Activated T-cell treated with anti-CD3 and anti-CD28 coated beads for 24 hours (primary cell): ENCODE measurements at regions not wholly inside any gene's neighbourhood (a gene's known extent, or its start where the extent isn't known, plus 50 kb on each side); places are given as distances from the start of the nearest gene placed in this dataset.

Experiments used
- DNase-seq: peaks from one replicate; pipeline ENCODE4 v3.0.0-alpha.2; 2020; ENCODE audit warnings: low read depth

DNA sequence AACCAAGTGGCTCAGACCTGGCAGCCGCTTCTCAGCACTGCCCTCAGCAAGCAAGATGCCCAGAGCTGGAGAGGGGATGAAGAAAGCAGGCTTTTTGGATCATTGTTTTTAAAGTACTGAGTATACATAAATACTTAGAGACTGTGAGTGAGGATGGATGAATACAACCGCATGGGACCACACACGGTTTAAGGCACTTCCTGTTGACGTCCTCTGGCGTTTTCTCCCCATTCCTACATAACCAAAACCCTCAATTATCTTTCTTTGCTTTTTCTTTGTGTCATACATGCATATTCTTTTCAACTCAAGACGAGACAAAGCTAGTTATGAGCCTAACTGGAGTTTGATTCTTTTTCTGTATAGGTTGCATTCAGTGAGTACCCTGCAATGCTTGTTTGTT is 198.4 kb downstream of the GALR1 start:
- no peak for DNase-seq

DNA sequence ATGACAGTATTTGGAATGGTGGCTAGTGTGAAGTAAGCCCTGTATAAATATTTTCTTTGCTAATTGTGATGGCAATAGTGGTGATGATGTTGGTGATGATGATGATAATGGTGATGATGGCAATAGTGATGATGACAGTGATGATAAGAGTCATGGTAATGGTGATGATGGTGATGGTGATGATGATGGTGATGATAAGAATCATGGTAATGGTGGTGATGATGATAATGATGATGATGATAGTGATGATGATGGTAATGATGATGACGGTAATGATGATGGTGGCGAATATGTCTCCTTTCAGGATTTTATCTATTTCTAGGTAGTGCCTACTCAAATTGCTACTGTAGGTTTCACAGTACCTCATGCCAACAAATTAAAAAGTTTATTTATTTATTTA is 205.4 kb downstream of the GALR1 start:
- no peak for DNase-seq

DNA sequence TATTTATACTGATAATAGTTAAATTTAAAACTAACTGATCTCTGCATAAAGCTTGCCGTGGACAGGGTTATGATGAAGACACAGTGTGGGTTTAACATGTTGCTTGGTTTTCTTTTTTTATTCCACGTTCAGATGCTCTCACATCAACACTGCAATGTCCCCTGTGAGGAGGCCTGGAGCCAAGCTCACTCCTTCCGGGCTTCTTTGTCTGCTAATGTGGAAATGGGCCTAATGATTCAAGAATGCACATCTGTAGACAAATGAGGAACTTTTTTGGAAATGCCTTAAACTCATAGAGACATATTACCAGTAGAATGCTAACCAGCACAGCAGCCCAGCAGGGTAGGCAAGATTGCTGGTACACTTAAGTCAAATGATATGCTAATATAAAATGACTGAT is 208.0 kb downstream of the GALR1 start:
- DNase-seq, result no peak

DNA sequence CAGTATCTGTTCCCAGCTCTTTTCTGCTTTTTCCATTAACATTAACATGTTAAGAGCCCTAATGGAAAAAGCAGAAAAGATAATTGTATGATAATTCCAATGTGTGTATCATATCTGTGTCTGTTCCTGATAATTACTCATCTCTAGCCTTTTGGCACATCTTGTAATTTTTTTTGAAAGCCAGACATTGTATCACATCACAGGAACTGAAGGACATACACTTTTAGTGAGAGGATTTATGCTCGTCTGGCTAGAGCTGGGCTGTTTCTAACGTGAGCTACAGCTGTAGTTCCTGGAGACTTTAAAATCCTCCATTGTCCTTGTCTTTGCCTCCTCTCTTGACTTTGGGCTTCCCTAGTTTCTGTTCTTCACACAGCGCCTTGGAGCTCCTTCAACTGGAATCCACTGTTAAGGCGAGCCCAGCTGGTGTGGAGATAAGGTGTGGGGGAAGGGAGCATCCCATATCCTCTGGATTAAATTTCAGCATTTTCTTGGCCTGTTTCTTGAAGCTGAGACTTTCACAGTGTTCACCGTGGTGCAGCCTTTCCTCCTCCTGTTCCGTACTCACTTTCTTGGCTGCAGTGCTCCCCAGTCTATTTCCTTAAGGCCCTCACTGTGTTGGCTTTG is 211.5 kb downstream of the GALR1 start:
- DNase-seq, result no peak

DNA sequence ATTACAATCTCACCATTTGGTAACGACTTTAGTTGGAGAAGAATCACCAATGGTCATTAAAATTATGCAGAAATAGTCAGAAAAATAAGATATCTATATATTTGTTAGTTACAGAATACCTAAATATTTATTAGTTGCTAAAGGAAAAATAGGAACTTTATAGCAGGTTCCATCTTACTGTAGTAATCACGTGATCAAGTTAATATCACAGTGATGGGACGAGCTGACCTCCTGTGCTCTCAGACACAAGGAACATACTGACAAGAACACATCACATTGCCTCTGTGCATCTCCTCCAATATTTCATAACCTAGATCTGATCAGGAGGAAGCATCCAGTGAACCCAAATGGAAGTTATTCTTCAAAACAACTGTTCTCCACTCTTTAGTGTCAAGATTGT is 215.3 kb downstream of the GALR1 start:
- no peak for DNase-seq

DNA sequence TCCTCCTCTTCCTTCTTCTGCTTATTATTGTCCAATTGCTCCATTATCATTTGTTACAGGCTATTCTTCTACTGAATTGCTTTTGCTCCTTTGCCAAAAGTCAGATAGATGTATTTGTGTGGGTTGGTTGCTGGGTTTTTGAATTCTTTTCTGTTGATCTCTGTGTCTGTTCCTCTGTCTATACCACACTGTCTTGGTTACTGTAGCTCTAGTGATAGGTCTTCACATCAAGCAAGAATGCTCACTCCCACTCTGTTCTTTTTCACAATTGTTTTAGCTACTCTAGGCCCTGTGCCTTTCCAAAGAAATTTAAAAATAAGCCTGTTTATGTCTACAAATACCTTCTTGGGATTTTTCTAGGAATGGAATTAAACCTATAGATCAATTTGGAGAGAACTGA is 217.2 kb downstream of the GALR1 start:
- no peak for DNase-seq

DNA sequence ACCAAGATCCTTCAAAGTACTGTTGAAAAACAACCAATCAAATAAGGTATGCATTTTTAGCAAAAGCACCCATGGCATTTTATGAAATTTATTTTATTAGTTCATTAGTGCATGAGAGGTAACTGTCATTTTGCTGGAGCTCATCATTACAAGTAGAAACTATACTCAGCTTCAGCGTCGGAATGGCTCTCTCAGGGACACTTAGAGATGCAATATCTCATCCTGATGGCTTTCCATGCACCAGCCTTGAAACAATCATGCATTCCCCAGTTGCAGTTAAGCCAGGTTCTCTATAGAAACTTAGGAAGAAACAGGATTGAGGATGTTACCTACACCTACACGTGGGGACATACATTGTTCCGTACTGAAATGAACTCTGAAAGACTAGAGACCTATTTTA is 219.5 kb downstream of the GALR1 start:
- DNase-seq, result no peak

DNA sequence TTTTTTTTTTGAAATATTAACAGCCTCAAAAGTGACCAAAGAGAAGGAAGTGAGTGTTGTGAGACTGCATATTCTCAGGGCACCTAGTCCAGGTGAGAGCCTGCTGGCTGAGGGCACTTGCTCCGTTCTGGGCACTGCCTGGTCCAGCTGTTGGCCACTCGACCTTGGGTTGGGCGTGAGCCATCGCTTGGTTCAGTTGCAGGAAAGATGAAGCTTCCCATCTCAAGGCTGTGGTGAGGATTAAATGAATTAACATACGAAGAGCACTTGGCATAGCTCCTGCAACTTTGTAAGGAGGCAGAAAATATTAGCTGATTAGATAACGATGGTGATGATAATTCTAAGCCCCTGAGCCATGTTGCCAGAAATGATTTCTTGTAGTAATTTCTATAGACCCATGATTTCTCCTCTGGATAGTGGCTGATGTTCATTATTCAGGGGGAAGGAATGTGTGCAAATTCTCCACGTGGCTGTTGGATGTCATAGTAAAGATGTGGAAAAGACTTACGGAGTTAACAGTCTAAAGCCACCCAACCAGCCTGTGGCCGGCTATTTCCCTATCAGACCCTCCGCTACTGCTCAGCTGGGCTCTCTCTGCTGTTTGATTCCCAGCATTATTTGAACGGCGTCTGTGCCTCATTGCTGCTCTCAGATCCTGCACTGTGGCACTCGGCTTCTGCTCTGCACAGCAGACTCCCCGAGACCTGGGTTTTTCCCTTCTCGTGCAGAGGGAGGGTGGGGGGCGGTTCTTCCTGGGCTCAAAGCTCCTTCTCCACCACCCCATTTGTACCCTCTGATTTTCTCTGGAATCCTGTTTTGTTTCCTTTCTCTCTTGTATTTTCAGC is 221.1 kb downstream of the GALR1 start:
- DNase-seq, result no peak

DNA sequence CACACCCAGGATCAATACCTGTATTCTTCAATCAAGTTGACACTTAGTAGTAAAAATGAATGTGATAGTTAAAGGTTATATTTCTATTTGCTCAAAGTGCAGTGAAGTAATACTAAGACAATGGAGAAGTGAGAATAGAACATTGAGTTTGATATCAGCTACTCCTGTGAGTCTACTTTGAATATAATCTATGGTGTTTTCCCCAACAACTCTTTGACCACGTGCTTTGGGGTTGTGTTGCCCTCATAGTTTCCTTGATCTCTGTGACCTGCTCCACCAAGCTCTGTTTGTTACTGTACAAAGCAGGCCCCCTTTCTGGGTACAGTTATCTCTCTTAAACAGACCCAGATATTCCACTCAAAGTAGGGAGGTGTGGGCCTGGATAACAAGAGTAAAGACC is 222.9 kb downstream of the GALR1 start:
- no peak for DNase-seq

DNA sequence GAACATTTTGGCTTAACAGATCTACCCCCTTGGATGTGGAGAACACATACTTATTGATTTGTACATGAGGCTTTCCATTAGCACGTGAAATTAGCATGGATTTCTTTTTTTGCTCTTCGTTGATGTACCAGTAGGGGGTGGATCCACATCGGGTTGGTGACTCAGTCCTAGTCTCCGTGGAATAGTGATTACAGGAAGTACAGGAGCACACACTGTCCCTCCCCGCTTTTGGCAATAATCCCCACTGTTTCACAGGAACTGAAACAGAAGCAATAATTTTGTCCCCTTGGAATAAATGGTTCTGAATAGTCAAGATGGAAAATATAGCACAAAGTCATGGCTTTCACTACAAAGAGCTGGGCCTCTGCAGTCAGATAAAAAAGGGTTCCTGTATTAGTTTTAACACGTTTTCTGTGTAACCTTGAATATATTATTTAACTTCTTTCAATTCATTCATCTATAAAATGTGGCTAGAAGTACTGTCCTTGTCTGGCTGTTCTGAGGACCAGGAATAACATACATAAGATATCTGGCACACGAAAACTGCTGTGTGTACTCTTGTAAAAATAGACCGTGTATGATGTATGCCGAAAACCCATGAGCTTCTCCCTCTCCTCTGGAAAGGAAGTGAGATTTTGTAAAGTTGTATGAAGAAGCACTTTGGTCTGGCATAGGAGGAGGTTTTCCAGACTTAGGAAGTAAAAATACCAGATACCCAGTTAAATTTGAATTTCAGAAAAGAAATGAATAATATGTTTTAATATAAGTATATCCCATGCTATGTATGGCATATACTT is 229.2 kb downstream of the GALR1 start:
- DNase-seq, result no peak

DNA sequence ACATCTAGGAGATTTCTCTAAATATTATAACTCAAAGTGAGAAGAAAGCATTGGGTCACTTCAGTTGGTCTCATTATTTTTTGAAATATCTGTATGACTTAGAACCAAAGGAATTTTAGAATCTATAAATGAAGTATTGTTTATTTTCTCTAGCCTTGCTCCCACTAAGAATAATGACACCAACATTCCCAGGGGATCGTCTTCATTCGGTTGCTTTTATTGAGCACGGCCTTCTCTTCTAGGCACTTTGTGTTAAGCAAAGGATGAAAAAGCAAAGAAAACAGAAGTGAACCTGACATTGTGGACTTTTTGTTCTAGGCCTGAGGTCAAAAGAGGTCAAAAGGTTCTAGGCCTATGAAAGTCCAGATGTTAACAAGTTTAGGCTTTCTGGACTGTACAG is 231.9 kb downstream of the GALR1 start:
- DNase-seq, result no peak

DNA sequence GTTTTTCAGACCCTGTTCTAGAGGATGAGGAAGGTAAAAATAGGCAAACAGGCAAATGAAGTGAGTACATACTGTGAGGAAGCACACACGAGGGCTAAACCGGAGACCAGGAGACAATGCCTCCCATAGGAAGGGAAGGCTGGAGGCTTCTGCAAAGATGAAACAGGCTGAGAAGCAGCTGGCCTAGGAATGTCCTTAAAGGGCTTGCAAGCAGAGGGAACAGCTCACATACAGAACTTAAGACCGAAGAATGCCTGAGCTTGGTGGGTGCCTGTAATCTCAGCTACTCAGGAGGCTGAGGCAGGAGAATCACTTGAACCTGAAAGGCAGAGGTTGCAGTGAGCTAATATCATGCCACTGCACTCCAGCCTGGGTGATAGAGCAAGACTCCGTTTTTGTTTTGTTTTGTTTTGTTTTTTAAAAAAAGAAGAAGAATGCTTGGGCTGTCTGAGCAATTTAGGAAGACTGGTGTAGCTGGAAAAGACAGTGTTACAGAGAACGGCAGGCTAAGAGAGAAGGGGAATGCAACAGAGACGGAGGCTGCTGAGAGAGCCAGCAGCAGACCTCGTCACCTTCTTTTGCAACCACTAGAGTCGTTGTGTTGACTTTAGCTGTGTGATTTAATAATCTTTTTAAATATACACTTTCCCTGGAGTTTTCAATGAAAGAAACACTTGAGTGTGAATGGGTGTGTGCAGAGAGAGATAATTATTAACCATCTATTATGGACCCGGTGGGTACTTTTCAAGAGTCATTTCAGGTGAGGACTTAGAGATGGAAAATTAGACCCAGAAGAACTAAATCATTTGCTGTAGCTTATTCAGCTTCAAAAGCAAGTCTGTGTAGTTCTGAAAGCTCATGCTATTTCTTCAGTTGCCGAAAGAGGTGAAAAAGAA is 232.8 kb downstream of the GALR1 start:
- no peak for DNase-seq

DNA sequence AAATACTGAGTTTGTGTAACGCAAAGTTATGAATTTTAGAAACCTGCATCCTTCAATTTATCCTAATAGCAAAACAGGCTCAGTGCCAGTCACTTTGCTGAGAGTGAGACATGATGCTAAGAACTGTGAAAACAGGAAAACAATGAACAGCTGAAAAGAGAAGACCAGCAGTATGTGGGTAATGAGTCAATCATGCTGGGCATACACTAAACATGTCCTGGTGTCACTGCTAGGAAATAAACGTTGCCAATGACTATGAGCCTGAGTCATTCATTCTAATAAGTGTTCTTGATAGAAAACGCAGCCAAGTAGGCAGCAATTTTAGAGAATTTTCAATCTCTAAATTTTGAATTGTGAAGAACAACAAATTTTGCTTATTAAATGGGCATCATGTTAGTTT is 237.3 kb downstream of the GALR1 start:
- DNase-seq, result no peak

DNA sequence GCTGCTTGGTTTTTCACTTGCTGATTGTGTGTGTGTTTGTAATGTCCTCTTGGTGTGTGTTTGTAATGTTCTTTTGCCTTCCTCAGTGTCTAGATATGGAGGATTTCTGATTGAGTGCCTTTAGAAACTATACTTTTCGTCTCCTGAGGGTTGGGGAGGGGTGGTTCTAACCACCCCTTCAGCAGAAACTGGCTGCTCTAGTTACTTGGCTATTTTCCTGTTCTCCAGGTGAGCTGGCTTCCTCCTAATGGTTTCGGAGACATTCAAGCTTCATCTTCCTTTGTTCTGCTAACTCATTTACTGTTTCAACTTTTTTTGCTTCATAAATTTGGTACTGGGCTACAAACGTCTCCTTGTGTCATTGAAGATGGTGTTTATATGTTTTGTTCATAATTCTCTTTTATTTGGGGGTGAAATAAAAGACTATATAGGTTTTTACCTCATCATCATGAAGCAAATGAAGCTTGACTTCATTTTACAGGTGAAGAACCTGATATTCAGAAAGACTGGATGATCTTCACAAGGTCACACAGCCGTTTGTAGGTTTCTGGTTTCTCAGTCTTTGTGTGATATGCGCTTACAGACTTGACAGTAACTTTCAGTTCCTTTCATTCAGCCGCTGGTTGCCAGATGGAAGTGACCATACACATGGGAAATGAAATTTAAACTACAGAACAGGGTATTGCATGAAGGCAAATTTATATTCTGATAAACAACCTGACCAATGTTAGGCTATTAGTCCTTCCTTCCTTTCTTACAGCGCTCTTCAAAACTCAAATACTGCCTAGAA is 238.5 kb downstream of the GALR1 start:
- no peak for DNase-seq

DNA sequence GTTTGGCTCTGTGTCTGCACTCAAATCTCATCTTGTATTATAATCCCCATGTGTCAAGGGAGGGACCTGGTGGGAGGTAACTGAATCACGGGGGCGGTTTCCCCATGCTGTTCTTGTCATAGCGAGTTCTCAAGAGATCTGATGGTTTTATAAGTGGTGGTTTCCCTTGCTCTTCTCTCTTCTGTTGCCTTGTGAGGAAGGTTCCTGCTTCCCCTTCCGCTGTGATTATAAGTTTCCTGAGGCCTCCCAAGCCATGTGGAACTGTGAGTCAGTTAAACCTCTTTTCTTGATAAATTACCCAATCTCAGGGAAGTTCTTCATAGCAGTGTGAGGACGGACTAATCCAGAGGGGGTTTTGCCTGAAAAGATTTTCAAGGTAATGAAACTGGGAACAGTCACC is 245.4 kb downstream of the GALR1 start:
- no peak for DNase-seq

DNA sequence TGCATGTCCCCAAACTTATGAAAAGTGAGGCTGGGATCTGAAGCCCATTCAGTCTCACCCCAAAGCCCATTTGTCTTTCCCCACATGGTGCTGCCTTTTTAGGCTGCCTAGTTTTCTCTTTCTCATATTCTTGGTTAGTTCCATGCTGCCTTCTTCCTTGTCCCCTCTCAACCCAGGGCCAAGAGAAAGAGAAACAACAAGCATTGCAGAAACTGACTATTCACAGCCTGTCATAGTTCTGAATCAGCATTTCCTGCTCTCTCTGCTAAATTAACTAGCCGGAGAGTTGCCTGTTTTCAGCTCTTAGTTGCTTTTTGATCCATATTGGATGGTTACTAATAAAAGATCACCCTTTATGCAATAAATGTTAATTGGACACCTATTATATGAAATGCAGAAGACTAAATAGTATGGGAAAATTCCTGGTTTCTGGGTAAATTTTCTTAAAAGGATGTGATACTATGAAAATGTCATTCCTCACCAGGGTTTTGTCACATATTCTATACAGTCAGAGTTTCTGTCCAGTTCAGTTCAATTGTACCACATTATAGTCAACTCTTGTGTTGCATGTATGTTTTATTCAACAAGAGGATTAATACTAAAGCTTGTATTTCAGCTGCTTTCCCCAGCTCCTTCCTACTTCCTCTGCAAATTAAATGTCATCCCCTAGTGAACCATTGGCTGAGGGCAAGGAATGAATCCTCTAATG is 246.5 kb downstream of the GALR1 start:
- no peak for DNase-seq

DNA sequence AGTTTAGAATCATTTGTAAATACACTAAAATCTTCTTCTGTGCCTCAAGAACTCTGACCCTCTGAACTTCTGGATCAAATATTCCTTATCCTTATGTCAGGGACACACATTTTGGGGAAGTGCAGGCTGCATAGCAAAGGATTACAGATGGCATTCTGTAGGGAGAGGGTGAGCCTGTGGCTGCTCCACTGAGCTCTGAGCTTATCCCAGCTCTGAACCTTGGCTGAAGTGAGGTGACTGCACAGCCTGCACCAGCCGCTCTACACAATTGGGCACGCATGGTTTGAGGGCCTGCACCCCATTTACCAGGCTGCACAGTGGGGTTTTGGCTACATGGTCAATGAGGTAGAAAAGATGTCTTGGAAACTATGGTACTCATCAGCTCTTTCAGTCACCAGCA is 251.6 kb downstream of the GALR1 start:
- no peak for DNase-seq

DNA sequence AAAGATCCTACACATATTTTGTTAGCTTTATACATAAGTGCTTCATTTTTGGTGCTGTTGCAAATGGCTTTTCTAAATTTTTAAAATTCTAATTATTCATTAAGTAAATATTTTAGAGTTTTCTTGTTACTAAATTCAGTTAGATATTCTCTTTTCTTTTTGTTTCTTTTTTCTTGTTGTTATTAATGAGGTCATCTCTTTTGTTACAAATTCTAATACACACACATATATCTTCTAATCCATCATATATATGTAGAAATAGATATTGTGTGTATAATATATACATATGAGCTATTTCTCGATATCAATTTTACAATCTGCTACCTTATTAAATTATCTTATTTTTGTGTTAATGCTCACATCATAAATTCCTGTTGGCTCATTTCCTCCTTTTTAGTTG is 255.9 kb downstream of the GALR1 start:
- no peak for DNase-seq

DNA sequence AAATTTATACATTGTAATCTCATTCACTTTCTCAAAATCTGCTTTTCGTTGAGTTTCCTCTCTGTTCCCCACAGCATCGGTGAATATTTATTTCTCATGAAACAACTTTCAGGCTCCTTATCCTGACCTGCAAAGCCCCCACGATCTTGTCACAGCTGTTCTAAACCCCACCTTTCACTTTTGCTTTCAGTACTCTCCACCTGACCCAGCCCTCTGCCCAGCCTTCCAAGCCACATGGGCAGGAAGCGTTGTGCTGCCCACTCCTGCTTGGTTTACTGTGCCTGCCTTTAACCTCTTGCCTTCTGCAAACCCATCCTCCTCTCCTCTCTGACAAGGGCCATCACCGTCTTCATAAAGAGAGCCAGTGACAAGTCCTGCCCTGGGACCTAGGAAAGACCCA is 262.5 kb downstream of the GALR1 start:
- no peak for DNase-seq

DNA sequence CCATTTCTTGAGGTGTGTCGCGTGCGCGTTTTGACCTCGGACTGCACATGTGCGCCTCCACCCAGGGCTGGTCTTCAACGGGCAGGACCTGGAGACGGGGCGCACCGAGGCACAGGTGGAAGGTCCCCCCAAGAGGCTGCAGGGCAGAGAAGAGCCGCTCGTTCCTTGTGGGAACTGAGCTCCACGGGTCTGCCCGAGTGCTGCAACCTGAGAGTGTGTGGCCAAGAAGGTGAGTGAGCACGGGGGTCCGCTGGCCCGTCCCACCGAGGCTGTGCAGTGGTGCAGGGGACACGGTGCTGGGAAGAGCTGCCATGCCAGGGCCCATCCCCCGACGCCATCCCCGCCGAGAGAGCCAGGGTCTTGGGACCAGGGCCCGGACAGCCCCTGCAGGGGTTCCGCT is 268.3 kb downstream of the GALR1 start:
- no peak for DNase-seq

DNA sequence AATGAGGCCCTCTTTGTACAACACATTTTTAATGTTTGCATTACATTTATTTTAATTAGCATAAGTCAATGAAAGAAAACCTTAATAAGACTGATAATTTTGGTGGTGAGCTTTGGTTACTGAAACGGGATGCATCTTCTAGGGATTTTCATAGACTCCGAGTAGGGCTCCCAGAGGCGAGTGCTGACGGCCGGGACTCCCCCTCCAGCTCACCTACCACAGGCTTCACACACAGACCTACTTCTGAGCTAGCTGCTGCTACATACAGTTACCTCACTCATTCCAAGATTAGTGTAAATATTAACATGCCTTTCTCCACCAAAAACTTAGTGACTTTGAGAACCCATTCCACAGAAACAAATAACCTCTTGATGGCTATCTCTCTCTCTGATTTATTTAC is 271.1 kb downstream of the GALR1 start:
- no peak for DNase-seq
